Adrenal gland (tissue), 9 donors: ENCODE measurements at regions not wholly inside any gene's neighbourhood (a gene's known extent, or its start where the extent isn't known, plus 50 kb on each side); places are given as distances from the start of the nearest gene placed in this dataset.

Experiments used
- DNase-seq, 7 donors: peaks; one replicate each; pipeline ENCODE4 v3.0.0-alpha.2; 2019 to 2020
- H3K27ac ChIP-seq, 5 donors: fragments of 200-600 bp; sonication (generic) in 4 of 5; 1 replicate in 3 of 5; 2 replicates in 2 of 5; pipeline versions ENCODE4 v1.5.1 to v1.8.0; 2016 to 2020; ENCODE audit warnings: mild to moderate bottlenecking in 1 of 5
- H3K27me3 ChIP-seq: fragments of 200-600 bp; 2 replicates; pipeline ENCODE4 v1.8.0; 2021
- H3K36me3 ChIP-seq, 2 donors: fragments of 200-600 bp; replicated peaks in 1 of 2; 1 replicate in 1 of 2; 2 replicates in 1 of 2; pipeline versions ENCODE4 v1.5.1 to v1.8.0; 2018 to 2022
- H3K4me1 ChIP-seq, 2 donors: fragments of 200-600 bp; replicated peaks in 1 of 2; 1 replicate in 1 of 2; 2 replicates in 1 of 2; pipeline versions ENCODE4 v1.5.1 to v1.8.0; 2018 to 2021
- H3K4me3 ChIP-seq, 4 donors: fragments of 200-600 bp; sonication (generic) in 3 of 4; one replicate each; pipeline ENCODE4 v1.5.1; 2016 to 2018
- H3K9me3 ChIP-seq, 3 donors: fragments of 200-600 bp; sonication (generic) in 1 of 3; replicated peaks in 1 of 3; 1 replicate in 2 of 3; 2 replicates in 1 of 3; pipeline versions ENCODE4 v1.5.1 to v1.8.0; 2016 to 2021
- POLR2A ChIP-seq, 2 donors: fragments of 450-650 bp; IDR thresholded peaks; one replicate each; pipeline ENCODE4 v1.6.1; 2017; ENCODE audit warnings: antibody characterized with exemption in 2 of 2, mild to moderate bottlenecking in 2 of 2, moderate library complexity in 1 of 2
- WGBS, 4 donors: extraction: QIAGEN DNeasy Blood & Tissue Kit in 2 of 4; methylation state at CpG; one replicate each; pipeline versions ENCODE4 v1.1.5 to v1.1.7; 2013 to 2017; 5-methylcytosine and 5-hydroxymethylcytosine counted together
- intact Hi-C, 2 donors: fragments of 100-400 bp; cut with DNase I; formaldehyde crosslinking; loops; one replicate each; pipeline versions ENCODE4 v1.14.1 to v1.15.0; 2022 to 2023
- TF ChIP-seq, protein P1 (sequence below), 6 experiments: fragments of 450-650 bp in 4 of 6; fragments of 200-600 bp in 2 of 6; sonication (generic) in 1 of 6; IDR thresholded peaks; 1 replicate in 5 of 6; 2 replicates in 1 of 6; pipeline versions ENCODE4 v1.5.1 to v1.8.0; 2016 to 2021; ENCODE audit warnings: antibody characterized with exemption in 6 of 6, mild to moderate bottlenecking in 2 of 6, moderate library complexity in 1 of 6
- donor health status: healthy with polysubstance abuse.
- donor health status: Bipolar disorder and iron deficiency.
- donor health status: DM: yes; HTN: yes; CAD: no.
- donor health status: DM: no; HTN: no; CAD: no.
- donor health status: DM: no; HTN: no; CAD: no.

DNA sequence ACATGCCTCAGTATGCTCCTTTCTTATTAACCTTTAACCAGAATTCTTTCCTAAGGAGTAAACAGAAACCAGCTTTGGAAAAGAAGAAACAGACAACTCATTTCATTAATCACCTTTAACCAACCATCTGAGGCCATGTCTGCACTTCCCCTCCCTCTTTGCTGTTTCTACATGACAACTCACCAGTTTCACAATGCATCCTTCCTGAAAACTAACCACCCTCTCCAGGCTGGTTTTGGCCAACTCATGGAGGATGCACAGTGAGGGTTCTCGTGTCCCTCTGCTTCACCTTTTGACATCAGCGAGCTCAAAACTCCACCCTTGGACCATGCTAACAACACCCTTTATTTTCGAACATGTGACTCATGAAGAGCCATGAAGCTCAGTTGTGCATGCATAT lies 244.1 kb downstream of the ELAVL2 start:
- intact Hi-C loops = no loop called here
- no peak for TF ChIP-seq POLR2A (IDR thresholded peaks at IDR 0.05)
- TF ChIP-seq, protein P1, sequence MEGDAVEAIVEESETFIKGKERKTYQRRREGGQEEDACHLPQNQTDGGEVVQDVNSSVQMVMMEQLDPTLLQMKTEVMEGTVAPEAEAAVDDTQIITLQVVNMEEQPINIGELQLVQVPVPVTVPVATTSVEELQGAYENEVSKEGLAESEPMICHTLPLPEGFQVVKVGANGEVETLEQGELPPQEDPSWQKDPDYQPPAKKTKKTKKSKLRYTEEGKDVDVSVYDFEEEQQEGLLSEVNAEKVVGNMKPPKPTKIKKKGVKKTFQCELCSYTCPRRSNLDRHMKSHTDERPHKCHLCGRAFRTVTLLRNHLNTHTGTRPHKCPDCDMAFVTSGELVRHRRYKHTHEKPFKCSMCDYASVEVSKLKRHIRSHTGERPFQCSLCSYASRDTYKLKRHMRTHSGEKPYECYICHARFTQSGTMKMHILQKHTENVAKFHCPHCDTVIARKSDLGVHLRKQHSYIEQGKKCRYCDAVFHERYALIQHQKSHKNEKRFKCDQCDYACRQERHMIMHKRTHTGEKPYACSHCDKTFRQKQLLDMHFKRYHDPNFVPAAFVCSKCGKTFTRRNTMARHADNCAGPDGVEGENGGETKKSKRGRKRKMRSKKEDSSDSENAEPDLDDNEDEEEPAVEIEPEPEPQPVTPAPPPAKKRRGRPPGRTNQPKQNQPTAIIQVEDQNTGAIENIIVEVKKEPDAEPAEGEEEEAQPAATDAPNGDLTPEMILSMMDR (IDR thresholded peaks at IDR 0.05) = no peak
- WGBS, 4 donors = 70 to 79% (median 75%) methylated on average over 3 of the region's 3 CpGs

DNA sequence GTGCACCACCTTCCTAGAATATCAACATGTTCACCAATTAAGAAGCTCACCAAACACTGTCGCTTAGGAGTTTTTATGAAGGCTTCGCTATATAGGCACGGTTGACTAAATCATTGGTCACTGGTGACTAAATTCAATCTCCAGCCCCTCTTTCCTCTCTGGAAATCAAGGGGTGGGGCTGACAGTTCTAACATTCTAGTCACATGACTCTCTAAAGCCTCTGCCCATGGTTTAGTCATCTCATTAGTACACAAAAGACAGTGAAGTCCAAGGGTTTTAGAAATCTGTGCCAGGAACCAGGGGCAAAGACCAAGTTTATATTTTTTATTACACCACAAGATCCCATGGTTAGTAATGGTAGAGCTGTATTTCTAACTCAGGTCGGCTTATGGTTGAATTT lies 243.2 kb downstream of the ELAVL2 start:
- intact Hi-C loops = no loop called here
- H3K27ac ChIP-seq = no peak overlapping the region
- WGBS, 4 donors = 90 to 95% (median 93%) methylated on average over 4 of the region's 4 CpGs
- H3K9me3 ChIP-seq = no peaks in the 10 kb centered on the region
- TF ChIP-seq, protein P1 (IDR thresholded peaks at IDR 0.05) = no peak
- no peak for TF ChIP-seq POLR2A (IDR thresholded peaks at IDR 0.05)
- H3K27me3 ChIP-seq = no peaks in the 10 kb centered on the region
- no peak overlapping the region for H3K4me3 ChIP-seq
- peaks cover 5 to 17% of the 10 kb centered on the region in 2 donors for H3K4me1 ChIP-seq
- H3K36me3 ChIP-seq = no peaks in the 10 kb centered on the region
- DNase-seq = no peak

More for the DNA sequence above, 244.1 kb downstream of the ELAVL2 start:
- Histone ChIP-seq H3K27me3 (no peaks in the 10 kb centered on the region), H3K9me3 (no peaks in the 10 kb centered on the region), H3K36me3 (no peaks in the 10 kb centered on the region), H3K4me1 (peaks cover 1 to 8% of the 10 kb centered on the region in 2 donors), H3K4me3 (no peak overlapping the region), H3K27ac (no peak overlapping the region)
- no peak for DNase-seq

DNA sequence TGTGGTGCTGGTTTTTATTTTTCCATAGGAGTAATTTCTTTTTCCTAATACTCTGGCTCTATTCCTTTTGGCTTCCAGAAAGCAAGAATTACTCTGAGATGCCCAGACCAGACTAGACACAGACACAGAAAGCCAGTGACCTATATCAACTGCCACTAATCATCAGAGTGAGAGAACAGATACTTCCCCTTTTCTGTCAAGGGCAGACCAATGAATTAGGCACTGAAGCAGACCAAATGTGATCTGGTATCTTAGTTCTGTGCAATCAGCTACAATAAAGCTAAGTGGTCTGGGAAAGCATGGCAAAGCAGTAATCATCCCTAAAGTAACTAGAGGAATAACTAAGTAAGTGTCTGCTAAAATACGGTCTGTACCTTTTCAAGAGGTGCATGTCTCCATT lies 239.1 kb downstream of the ELAVL2 start:
- no peaks in the 10 kb centered on the region for H3K9me3 ChIP-seq
- H3K4me1 ChIP-seq = peaks cover 5 to 32% of the 10 kb centered on the region in 2 donors
- H3K4me3 ChIP-seq = no peak overlapping the region
- TF ChIP-seq POLR2A (IDR thresholded peaks at IDR 0.05) = no peak
- TF ChIP-seq, protein P1 (IDR thresholded peaks at IDR 0.05) = no peak
- intact Hi-C loops = no loop called here
- no peak for DNase-seq
- WGBS, 4 donors = 56 to 65% (median 59%) methylated on average over 1 of the region's 1 CpG
- peak overlapping the region in 1 of 5 donors; percentile 31 for H3K27ac ChIP-seq
- no peaks in the 10 kb centered on the region for H3K36me3 ChIP-seq
- no peaks in the 10 kb centered on the region for H3K27me3 ChIP-seq

DNA sequence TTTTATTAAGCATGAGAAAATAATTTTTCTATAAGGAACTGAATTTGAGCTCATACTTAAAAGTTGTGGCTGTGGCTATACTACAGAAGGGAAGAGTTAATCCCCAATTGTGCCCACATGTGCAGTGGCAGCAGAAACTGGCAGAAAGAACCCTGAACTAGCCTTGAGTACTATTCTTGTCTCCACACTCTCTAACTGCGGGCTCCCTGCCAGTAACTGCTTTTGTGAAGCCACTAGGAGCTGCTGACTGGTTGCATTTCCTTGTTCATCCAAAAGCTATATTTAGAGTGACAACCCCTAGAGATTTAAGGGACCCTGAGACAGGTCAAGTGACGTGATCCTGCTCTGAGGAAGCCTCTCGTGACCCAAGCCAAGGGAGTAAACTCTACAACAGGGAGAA lies 238.6 kb downstream of the ELAVL2 start:
- Histone ChIP-seq H3K4me1 (peaks cover 5 to 32% of the 10 kb centered on the region in 2 donors), H3K4me3 (no peak overlapping the region), H3K27me3 (no peaks in the 10 kb centered on the region), H3K36me3 (no peaks in the 10 kb centered on the region), H3K27ac (peak overlapping the region in 2 of 5 donors; percentile 15 to 31), H3K9me3 (no peaks in the 10 kb centered on the region)
- WGBS, 4 donors = 6 to 24% (median 14%) methylated on average over 3 of the region's 3 CpGs
- intact Hi-C loops = no loop called here
- TF ChIP-seq POLR2A (IDR thresholded peaks at IDR 0.05) = no peak
- TF ChIP-seq, protein P1 (IDR thresholded peaks at IDR 0.05) = peak in 2 of 6 experiments; percentile 11 to 30
- DNase-seq = peak; percentile 88 to 95 (median 92)
